Activated CD4-positive, CD25-positive, alpha-beta regulatory T cell treated with anti-CD3 and anti-CD28 coated beads, Interleukin-2, amount 50 U/mL, for 16 hours (primary cell): ENCODE measurements at regions not wholly inside any gene's neighbourhood (a gene's known extent, or its start where the extent isn't known, plus 50 kb on each side); places are given as distances from the start of the nearest gene placed in this dataset.
"Not testable (repeated sequence)": the region's sequence is repeated elsewhere in the genome, so short reads cannot be mapped to it uniquely, and the experiment has no call there.

ENCODE experiments used
- DNase-seq: peaks from one replicate; pipeline ENCODE4 v3.0.0-alpha.2; 2020; ENCODE audit warnings: low read depth, low spot score

DNA sequence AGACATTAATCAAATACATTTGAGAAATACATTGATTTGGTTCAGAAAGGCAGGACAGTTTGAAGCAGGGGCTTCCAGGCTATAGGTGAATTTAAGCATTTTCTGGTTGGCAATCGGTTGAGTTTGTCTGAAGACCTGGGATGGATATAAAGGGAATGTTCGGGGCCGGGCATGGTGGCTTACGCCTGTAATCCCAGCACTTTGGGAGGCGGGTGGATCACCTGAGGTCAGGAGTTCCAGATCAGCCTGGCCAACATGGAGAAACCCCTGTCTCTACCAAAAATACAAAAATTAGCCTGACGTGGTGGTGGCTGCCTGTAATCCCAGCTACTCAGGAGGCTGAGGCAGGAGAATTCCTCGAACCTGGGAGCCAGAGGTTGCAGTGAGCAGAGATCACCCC is 166.5 kb upstream of the ATP10A start:
- DNase-seq = not testable (repeated sequence)

DNA sequence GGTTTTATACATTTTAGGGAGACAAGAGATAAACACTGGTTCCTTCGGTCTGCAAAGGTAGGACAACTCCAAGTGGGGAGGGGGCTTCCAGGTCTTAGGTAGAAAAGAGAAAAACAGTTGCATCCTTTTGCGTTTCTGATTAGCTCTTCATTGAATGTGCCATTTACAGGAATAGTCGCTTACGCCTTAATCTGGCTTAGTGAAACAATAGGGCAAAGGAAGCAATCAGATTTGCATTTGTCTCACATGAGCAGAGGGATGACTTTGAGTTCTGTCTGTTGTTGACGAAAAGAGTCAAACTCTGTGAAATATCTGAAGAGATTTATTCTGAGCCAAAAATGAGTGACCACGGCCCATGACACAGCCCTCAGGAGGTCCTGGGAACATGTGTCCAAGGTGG is 166.0 kb upstream of the ATP10A start:
- no peak for DNase-seq

DNA sequence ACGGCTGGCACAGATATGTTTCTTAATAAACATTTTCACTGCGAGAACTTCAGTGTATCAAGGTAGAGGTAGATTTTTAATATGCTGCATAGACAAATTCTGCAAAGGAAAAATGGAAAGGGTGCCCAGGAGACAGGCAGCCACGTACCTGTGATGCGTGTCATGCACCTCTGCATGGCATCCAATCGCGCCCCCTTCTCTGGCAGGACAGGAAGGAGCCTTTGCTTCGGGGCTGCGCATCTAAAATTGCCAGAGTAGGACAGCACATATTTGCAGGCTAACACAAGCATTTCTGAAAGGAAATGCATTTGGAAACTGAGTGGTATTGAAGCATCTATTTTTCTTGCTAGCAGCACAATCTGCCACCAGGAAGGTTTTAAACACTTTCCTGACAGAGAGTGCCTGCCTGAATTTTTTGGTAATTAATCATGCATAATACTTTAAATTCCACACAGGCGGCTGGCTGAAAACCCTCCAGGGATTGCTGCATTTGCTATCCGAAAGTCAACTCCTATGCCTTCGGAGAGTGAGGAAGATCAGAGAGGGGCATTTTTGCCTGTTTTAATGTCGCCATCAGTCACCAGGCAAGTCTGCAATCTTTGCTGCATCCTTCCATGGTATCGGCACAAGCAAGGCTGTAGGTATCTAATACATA is 165.1 kb upstream of the ATP10A start:
- no peak for DNase-seq

DNA sequence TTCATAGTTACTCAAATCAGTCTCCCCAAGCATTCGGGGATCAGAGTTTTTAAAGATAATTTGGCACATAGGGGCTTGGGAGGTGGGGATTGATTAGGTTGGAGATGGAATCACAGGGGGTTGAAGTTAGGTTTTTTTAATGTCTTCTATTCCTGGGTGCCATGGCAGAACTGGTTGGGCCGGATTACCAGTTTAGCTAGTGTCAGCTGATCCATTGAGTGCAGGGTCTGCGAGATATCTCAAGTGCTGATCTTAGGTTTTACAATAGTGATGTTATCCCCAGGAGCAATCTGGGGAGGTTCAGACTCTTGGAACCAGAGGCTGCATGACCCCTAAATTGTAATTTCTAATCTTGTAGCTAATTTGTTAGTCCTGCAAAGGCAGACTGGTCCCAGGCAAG is 163.5 kb upstream of the ATP10A start:
- DNase-seq = not testable (repeated sequence)

DNA sequence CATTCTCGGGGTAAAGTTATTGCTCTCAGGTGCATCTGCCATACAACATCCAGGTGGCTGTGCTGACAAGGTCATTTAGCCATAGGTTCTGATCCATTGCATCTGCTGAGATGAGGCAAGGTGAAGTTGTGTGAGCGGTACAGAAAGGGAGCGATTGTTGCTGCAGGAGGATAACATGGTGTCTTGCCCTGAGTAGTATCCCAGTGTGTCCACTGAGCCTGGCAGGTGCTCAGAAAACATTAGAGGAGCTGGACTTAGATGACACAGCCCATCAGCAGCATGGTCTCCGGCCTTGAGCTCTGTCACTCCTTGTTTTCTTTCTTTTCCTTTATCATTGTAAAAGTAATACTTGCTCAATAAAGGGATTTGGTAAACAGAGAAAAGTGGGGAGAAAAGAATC is 161.1 kb upstream of the ATP10A start:
- DNase-seq = no peak

DNA sequence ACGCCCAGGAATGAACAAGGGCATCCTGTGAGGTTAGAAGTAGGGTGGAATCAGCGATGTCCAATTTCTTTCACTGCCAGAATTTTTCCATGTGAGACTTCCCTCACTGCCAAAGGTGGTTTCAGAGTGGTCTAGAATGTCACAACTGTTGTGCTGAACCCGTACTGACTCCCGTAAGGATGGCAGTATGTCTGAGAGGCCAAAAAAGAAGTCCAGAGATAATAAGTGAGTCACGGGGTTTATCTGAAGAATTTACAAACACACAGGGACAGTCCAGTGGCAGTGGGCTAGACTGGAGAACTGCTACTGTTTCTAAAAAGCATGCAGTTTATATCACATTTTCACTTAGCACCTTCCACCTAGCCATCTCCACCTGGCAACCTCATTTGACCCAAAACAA is 160.6 kb upstream of the ATP10A start:
- no peak for DNase-seq

DNA sequence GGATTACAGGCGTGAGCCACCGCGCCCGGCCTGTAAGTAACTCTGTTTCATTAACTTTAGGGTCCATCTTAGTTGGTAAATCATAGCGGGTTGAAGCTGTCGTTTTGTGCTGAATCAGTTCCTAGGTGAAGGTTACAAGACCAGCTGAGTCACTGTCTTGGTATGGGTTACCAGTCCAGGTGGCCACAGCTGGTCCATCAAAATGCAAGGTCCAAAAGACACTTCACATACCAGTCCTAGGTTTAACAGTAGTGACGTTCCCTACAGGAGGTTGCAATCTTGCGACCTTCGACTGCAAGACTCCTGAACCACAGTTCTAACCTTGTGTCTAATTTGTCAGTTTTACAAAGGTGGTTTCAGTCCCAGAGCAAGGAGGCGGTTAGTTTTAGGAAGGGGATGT is 160.1 kb upstream of the ATP10A start:
- no peak for DNase-seq

DNA sequence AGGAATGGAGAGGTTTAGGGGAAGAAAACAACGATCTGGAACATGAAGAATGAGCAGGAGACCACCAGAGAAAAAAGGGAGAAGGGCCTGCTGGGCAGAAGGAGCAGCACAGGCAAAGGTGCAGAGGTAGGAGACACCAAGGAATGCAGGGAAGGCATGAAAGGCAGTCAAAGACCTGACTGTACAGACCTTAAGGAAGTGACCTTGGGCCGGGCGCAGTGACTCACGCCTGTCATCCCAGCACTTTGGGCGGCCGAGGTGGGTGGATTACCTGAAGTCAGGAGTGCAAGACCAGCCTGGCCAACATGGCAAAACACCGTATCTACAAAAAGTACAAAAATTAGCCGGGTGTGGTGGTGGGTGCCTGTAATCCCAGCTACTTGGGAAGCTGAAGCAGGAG is 157.7 kb upstream of the ATP10A start:
- no peak for DNase-seq

DNA sequence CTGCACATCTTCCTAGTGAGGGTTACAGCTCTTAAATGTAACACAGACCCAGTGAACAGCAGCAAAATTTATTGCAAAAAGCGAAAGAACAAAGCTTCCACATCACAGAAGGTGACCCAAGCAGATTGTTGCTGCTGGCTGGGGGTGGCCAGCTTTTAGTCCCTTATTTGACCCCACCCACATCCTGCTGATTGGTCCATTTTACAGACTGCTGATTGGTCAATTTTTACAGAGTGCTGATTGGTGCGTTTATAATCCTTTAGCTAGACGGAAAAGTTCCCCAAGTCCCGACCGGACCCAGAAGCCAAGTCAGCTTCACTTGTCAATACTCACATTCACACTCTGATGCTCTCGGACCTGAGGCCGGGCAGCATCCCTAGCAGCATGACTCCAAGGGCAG is 154.5 kb upstream of the ATP10A start:
- DNase-seq = no peak

DNA sequence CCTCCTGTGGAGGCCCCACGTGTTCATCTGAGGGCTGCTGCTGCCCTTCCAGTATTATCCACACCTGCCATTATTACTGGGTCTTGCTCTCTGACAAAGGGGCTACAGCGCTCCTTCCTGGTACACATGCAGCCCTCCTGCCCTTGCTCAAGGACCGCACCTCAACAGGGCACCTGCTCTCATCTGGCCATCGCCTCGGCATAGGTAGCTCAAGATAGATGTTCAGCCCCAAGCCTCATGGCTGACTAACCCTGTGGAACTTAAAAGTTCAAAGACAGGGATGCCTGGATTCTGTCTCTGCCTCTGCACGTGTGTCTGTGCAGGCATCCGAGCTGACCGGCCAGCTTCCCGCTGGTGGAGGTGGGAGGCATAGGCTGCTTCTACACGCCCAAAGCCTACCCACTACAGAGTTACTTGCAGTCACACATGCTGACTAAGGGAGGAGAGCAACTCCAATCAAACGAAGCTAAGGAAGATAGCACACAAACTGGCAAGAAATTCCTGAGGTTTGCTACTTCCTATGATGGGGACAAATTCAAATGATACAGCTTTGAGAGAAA is 152.5 kb upstream of the ATP10A start:
- DNase-seq = no peak

DNA sequence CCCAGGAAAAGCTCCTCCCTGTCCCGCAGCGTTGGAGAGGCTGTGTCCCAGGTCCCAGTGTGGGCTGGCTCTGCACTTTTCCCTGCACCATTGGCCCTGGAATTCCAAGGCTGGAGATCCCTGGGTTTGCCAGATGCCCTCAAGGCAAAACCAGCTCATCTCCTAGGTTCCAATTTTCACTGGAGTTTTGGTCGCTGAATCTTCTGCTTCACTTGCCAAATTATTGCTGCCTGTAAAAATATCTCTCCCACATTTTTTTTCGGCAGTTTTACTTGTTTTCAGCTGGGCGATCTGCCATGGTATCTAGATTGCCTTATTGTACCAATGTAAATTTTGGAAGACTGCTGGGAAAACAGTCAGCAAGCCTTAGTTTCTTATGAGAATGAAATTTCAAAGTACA is 150.9 kb upstream of the ATP10A start:
- DNase-seq = no peak

DNA sequence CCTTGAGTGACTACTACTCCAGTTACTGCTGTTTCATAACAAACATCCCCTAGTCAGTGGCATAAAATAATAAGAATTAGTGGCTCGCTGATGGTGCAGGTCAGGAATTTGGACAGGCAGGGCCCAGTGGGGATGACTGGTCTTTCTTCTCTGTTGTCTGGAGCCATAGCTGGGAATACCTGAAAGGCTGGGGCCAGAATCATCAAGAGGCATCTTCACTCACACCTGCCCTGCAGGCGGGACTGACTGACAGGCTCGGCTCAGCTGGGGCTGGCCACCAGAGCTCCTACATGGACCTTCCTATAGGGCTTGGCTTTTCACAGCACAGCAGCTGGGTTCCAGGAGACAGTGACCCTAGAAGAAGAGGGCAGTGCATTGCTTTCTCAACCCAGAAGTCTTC is 148.8 kb upstream of the ATP10A start:
- no peak for DNase-seq

DNA sequence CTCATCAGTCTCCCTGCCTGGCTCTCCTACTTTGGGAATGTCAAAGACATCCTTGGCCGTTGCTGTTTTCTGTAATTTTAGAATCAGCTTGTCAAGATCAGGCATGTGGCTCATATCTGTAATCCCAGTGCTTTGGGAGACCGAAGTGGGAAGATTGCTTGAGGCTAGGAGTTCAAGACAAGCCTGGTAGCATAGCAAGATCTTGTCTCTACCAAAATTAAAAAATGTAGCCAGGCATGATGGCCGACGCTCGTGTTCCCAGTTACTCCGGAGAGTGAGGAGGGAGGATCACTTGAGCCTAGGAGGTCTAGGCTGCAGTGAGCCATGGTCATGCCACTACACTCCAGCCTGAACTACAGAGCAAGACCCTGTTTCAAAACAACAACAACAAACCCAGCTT is 144.0 kb upstream of the ATP10A start:
- DNase-seq = no peak

DNA sequence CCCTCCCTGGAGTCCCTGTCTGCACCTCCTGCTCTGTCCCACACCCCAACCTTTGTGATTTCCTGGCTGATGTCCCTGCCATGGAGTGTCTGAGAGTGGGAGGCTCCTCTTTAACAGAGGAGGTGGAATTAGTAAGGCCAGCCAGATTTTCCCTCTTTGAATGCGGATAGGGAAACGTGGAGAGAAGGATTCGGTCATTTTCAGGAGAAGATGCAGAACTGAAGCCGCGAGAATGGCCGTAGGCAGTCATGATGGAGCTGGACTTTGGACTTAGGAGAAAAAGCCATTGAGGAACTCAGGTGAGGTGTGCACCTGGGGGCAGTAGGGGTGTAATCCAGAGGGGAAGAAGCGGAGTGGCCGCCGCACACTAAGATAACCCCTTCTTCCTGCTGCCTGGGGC is 138.1 kb upstream of the ATP10A start:
- DNase-seq = no peak

DNA sequence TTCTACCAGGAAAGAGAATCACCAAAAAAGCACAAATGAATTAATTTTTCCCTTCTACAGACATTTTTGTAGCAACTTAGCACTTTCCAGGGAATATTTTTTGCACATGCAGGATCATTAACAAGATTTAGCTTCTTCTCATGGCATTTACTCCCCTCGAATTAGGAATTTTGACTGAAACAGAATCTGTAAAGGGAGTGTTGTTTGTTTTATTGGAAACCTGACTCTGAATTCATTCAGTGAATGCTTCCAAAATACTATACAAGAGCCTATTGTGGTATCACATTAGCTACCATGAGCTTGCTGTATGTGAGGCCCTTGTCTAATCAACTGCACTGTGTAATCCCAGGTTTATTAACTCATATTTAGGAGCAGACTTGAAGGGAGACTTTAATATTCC is 130.4 kb upstream of the ATP10A start:
- no peak for DNase-seq

DNA sequence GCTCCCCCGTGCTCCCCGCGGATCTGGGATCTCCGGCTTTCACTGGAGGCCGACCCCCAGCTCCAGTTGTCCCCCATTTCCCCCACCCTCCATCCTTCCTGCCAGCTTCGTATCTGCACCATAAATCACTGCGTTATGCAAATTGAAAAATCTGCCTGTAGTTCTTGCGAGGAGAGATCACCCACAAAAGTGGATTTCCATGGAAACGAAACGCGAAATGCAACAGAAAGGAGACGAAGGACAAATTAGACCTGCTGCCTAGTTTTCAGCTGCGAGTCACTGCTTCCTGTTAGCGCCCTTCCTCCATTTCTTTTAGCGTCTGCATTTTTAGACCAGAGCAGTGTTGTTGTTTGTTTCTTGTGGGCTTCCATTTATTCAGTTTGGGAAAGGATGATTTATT is 127.1 kb upstream of the ATP10A start:
- DNase-seq = no peak

DNA sequence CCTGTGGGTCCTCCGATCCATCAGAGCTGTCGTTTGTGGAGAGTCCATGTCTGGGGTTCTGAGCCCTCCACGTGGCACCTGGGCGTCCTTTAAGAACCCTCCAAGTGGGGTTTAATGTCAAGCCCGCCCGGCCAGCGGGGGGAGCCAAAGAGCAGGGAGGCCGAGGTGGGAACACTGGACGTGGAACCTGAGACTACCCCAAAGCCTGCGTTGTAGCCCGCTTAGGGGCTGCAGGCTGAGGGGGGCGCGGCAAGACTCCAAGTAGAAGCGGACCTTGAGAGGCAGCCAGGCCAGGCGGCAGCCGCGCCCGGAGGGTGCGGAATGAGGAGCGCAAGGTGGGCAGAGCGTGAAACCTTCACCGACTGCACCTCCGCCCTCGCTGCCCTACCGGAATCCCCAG is 126.2 kb upstream of the ATP10A start:
- DNase-seq = no peak

DNA sequence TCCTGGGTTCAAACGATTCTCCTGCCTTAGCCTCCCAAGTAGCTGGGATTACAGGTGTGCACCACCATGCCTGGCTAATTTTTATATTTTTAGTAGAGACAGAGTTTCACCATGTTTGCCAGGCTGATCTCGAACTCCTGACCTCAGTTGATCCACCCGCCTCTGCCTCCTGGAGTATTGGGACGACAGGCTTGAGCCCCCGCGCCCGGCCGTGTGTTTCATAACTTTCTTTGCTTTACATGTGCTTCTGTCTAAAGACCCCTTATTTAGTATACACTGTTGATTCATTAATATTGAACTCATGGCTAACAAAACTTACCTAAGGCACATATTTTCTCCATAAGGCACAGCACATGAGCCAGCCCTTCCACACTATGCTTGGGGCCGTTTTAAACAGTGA is 125.6 kb upstream of the ATP10A start:
- not testable (repeated sequence) for DNase-seq

DNA sequence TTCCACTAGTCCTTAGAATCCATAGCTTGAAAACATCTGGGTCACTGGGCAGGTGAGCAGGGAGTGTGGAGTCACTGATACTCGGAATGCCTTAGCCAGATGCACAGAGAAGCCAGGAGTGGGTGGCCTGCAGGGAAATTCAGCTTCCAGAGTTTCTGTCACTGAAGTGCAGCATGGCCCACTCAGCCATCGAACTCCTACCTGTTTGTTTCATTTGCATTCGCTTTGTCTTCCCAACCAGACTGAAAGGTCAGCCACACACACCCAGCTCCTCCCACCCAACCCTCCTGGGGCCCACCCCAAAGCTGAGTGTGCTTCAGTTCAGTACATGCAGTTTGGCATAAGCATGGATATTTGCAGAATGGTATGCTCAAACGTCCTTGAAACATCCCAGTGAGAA is 124.5 kb upstream of the ATP10A start:
- no peak for DNase-seq

DNA sequence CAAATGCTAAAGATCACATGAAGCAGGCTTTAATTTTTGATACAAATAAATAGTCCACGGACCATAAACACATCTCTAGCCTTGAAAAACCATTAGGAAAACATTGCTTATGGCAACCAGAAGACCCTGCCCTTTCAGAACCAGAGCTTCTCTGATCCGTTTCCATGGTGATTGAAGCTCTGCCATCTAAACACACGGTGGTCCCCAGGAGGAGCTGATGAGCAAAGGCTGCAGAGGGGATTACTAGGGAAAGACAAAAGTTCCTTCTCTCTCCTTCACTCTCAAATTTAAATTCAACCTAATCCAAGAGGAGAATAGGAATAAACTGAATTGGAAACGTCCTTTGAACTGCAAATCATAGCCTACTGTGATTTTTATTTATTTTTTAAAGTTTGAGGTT is 122.0 kb upstream of the ATP10A start:
- DNase-seq = no peak

DNA sequence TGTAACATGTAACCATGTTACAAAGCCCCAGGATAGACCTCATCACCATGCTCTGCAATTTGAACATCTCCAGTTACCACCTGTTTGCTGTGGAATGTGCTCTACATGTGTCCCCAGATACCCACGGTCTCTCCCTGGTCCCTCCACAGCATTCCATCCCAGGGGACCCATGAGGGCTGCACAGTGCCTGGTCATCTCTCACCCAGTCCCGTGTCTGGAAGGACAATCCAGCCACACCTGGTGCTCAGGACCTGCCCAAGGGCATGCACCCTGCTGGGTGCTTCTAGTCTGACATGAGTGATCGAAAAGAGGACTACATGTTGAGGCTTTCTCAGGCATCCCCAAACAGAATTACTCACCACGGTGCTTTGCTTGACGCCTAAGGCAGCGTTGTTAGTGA is 119.6 kb upstream of the ATP10A start:
- no peak for DNase-seq

DNA sequence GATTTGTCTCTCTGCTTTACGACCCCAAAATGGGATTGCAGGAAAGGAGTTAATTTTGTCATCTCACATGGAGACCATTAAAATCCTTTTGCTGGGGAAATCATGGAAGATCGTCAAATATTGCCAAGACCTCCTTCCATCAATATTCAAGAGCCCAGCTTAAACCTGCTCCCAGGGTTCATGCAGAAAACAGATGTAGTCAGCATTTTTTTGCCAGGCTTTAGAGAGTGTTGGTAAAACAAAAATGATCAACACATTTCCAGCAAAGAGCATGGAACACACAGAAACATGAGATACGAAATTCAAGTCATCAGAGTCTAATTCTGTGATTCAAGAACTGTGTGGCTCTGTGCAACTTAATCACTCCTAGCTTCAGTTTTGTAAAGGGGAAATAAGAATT is 118.0 kb upstream of the ATP10A start:
- DNase-seq = no peak

DNA sequence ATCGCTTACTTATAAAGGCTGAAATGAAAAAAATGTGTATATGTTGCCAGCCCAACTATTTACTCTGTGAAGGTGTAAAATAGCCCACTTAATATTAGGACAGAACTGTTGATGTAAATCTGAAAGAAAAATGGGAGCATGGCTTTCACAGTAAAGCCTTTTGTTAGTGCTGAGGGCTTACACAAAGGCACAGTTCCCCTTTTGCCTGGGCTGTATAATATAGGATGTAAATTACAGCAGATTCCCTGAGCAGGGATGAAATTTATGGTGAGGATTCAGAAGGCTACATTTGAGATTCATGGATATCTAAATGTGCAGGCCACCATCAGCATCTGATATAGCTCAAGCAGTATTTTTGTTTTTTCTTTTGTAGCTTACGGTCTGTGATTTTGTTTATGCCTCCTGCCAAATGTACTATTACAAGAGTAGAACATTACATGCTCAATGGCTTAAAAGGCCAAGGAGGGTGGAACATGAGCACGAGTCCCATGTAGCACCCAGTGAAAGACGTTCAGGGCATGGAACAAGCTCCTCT is 109.1 kb upstream of the ATP10A start:
- DNase-seq = no peak

DNA sequence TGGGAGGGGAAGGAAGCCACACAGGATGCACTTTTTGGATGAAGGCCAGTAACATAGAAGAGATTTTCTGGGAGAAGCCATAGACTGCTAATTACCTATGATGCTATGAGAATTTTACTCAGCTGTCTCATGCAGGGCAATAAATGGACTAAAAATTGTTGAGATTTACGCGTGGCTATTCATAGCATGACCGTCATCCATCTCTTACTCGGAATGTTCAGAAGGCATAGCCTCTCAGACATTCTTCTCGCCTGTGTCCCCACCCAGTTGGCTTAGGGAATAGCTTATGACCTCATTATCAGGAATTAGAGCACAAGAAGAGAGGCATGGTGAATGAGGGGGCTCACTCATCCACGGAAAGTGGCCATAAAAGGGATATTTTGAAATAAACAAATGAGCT is 107.9 kb upstream of the ATP10A start:
- DNase-seq = no peak
